Lower leg skin (tissue), 3 donors: ENCODE measurements at regions not wholly inside any gene's neighbourhood (a gene's known extent, or its start where the extent isn't known, plus 50 kb on each side); places are given as distances from the start of the nearest gene placed in this dataset.

Experiments
- CTCF ChIP-seq, 3 donors: fragments of 450-650 bp; IDR thresholded peaks; one replicate each; pipeline ENCODE4 v1.5.1; 2016; ENCODE audit warnings: antibody characterized with exemption in 3 of 3, mild to moderate bottlenecking in 3 of 3, moderate library complexity in 2 of 3
- POLR2A ChIP-seq, 2 donors: fragments of 450-650 bp; IDR thresholded peaks; one replicate each; pipeline ENCODE4 v1.6.1; 2016 to 2017; ENCODE audit warnings: antibody characterized with exemption in 2 of 2, mild to moderate bottlenecking in 1 of 2, moderate library complexity in 1 of 2

- TF ChIP-seq CTCF (IDR thresholded peaks at IDR 0.05) (no peak), POLR2A (IDR thresholded peaks at IDR 0.05) (no peak)
Observed at GRCh38 chr3:189569473-189569872, 61.7 kb upstream of the TP63 start.
